Vagina (tissue), 2 donors: ENCODE measurements at regions not wholly inside any gene's neighbourhood (a gene's known extent, or its start where the extent isn't known, plus 50 kb on each side); places are given as distances from the start of the nearest gene placed in this dataset.

Experiments used
- DNase-seq, 2 donors: peaks; one replicate each; pipeline ENCODE4 v3.0.0-alpha.2; 2017; ENCODE audit errors: extremely low spot score in 2 of 2
- H3K27ac ChIP-seq: fragments of 200-600 bp; sonication (generic); one replicate; pipeline ENCODE4 v1.5.1; 2019
- H3K27me3 ChIP-seq: fragments of 200-600 bp; sonication (generic); one replicate; pipeline ENCODE4 v1.5.1; 2019
- H3K36me3 ChIP-seq, 2 donors: fragments of 200-600 bp; sonication (generic); one replicate each; pipeline ENCODE4 v1.5.1; 2017 to 2019
- H3K4me1 ChIP-seq: fragments of 200-600 bp; sonication (generic); one replicate; pipeline ENCODE4 v1.5.1; 2019
- H3K4me3 ChIP-seq, 2 donors: fragments of 200-600 bp; sonication (generic); 1 replicate in 1 of 2; 2 replicates in 1 of 2; pipeline ENCODE4 v1.5.1; 2016 to 2019
- H3K9me3 ChIP-seq: fragments of 200-600 bp; sonication (generic); one replicate; pipeline ENCODE4 v1.5.1; 2019
- CTCF ChIP-seq, 3 experiments: fragments of 450-650 bp in 2 of 3; fragments of 200-600 bp in 1 of 3; sonication (generic) in 1 of 3; IDR thresholded peaks; one replicate each; pipeline ENCODE4 v1.5.1; 2017 to 2019; ENCODE audit warnings: antibody characterized with exemption in 3 of 3, mild to moderate bottlenecking in 2 of 3, moderate library complexity in 2 of 3
- POLR2A ChIP-seq, 2 donors: fragments of 450-650 bp; IDR thresholded peaks; one replicate each; pipeline ENCODE4 v1.6.1; 2017; ENCODE audit warnings: antibody characterized with exemption in 2 of 2, mild to moderate bottlenecking in 2 of 2, moderate library complexity in 2 of 2
- POLR2AphosphoS5 ChIP-seq, 2 donors: sonication (generic); formaldehyde crosslinking; IDR thresholded peaks; one replicate each; pipeline ENCODE4 v1.9.0; 2017; ENCODE audit warnings: antibody characterized with exemption in 2 of 2, mild to moderate bottlenecking in 2 of 2, low read depth in 1 of 2; ENCODE audit not compliant: insufficient read depth in 1 of 2
- intact Hi-C: fragments of 100-400 bp; cut with DNase I; formaldehyde crosslinking; loops from one replicate; pipeline ENCODE4 v1.15.1; 2023

GRCh38 chr1:193974286-193974798, 787.9 kb upstream of the B3GALT2 start:
- no peaks in the 10 kb centered on the region for H3K36me3 ChIP-seq
- DNase-seq: no peak
- H3K9me3 ChIP-seq: no peaks in the 10 kb centered on the region
- no peak overlapping the region for H3K4me3 ChIP-seq
- no peaks in the 10 kb centered on the region for H3K4me1 ChIP-seq
- no peaks in the 10 kb centered on the region for H3K27me3 ChIP-seq
- intact Hi-C loops: no loop called here
- TF ChIP-seq POLR2A (IDR thresholded peaks at IDR 0.05) (no peak), CTCF (IDR thresholded peaks at IDR 0.05) (no peak), POLR2AphosphoS5 (IDR thresholded peaks at IDR 0.05; ENCODE audit: insufficient read depth in 1 of 2, low read depth in 1 of 2) (no peak)
- no peak overlapping the region for H3K27ac ChIP-seq

GRCh38 chr1:193973428-193973827, 787.0 kb upstream of the B3GALT2 start:
- H3K4me1 ChIP-seq: no peaks in the 10 kb centered on the region
- no peak overlapping the region for H3K27ac ChIP-seq
- no peaks in the 10 kb centered on the region for H3K9me3 ChIP-seq
- no peaks in the 10 kb centered on the region for H3K27me3 ChIP-seq
- intact Hi-C loops: no loop called here
- TF ChIP-seq POLR2A (IDR thresholded peaks at IDR 0.05): no peak
- TF ChIP-seq POLR2AphosphoS5 (IDR thresholded peaks at IDR 0.05; ENCODE audit: insufficient read depth in 1 of 2, low read depth in 1 of 2): no peak
- no peak for TF ChIP-seq CTCF (IDR thresholded peaks at IDR 0.05)
- H3K36me3 ChIP-seq: no peaks in the 10 kb centered on the region
- no peak overlapping the region for H3K4me3 ChIP-seq
- DNase-seq: no peak

GRCh38 chr1:193971595-193971994, 785.2 kb upstream of the B3GALT2 start:
- no peak for TF ChIP-seq POLR2A (IDR thresholded peaks at IDR 0.05)
- no peak for TF ChIP-seq POLR2AphosphoS5 (IDR thresholded peaks at IDR 0.05; ENCODE audit: insufficient read depth in 1 of 2, low read depth in 1 of 2)
- no peak for TF ChIP-seq CTCF (IDR thresholded peaks at IDR 0.05)
- Histone ChIP-seq H3K36me3 (no peaks in the 10 kb centered on the region), H3K4me3 (no peak overlapping the region), H3K4me1 (no peaks in the 10 kb centered on the region), H3K9me3 (no peaks in the 10 kb centered on the region), H3K27me3 (no peaks in the 10 kb centered on the region), H3K27ac (no peak overlapping the region)
- DNase-seq: no peak
- intact Hi-C loops: no loop called here

GRCh38 chr1:193960499-193960898, 774.1 kb upstream of the B3GALT2 start:
- intact Hi-C loops: no loop called here
- Histone ChIP-seq H3K4me3 (no peak overlapping the region), H3K27ac (no peak overlapping the region), H3K27me3 (no peaks in the 10 kb centered on the region), H3K4me1 (no peaks in the 10 kb centered on the region), H3K9me3 (no peaks in the 10 kb centered on the region), H3K36me3 (no peaks in the 10 kb centered on the region)
- TF ChIP-seq POLR2AphosphoS5 (IDR thresholded peaks at IDR 0.05; ENCODE audit: insufficient read depth in 1 of 2, low read depth in 1 of 2): no peak
- no peak for DNase-seq

- intact Hi-C loops: no loop called here
- no peaks in the 10 kb centered on the region for H3K9me3 ChIP-seq
- DNase-seq: no peak
- no peaks in the 10 kb centered on the region for H3K27me3 ChIP-seq
- TF ChIP-seq CTCF (IDR thresholded peaks at IDR 0.05): no peak
- no peak for TF ChIP-seq POLR2AphosphoS5 (IDR thresholded peaks at IDR 0.05; ENCODE audit: insufficient read depth in 1 of 2, low read depth in 1 of 2)
- TF ChIP-seq POLR2A (IDR thresholded peaks at IDR 0.05): no peak
- H3K36me3 ChIP-seq: no peaks in the 10 kb centered on the region
- H3K4me3 ChIP-seq: no peak overlapping the region
- H3K4me1 ChIP-seq: no peaks in the 10 kb centered on the region
- no peak overlapping the region for H3K27ac ChIP-seq
Observed at GRCh38 chr1:193960040-193960439, 773.6 kb upstream of the B3GALT2 start.
